Neural cell (in vitro differentiated cells): ENCODE measurements at regions not wholly inside any gene's neighbourhood (a gene's known extent, or its start where the extent isn't known, plus 50 kb on each side); places are given as distances from the start of the nearest gene placed in this dataset.

Experiments used
- H2AFZ ChIP-seq: fragments of 200-600, 300-800 bp; sonication (generic), shearing (Covaris generic); 2 replicates; pipeline ENCODE4 v1.6.0; 2014; ENCODE audit warnings: low read depth, mild to moderate bottlenecking, antibody characterized with exemption, low read length, moderate library complexity
- H3F3A ChIP-seq: fragments of 200-600 bp; shearing (Covaris generic); 2 replicates; pipeline ENCODE4 v1.6.1; 2016; ENCODE audit warnings: mild to moderate bottlenecking, moderate library complexity, mixed read lengths, antibody characterized with exemption, low read length; ENCODE audit not compliant: insufficient read depth, poor library complexity, severe bottlenecking
- H3K27ac ChIP-seq: fragments of 200-600, 300-800 bp; sonication (generic), shearing (Covaris generic); 2 replicates; pipeline ENCODE4 v1.5.1; 2014; ENCODE audit warnings: mild to moderate bottlenecking, low read length, moderate library complexity
- H3K27me3 ChIP-seq: fragments of 300-800, 200-600 bp; sonication (generic), shearing (Covaris generic); 2 replicates; pipeline ENCODE4 v1.6.0; 2014; ENCODE audit warnings: mild to moderate bottlenecking, low read depth, low read length, moderate library complexity; ENCODE audit not compliant: insufficient read depth
- H3K36me3 ChIP-seq: fragments of 300-800, 200-600 bp; sonication (generic), shearing (Covaris generic); 2 replicates; pipeline ENCODE4 v1.5.1; 2014; ENCODE audit warnings: mild to moderate bottlenecking, antibody characterized with exemption, low read length, moderate library complexity; ENCODE audit not compliant: insufficient read depth
- H3K4me2 ChIP-seq: fragments of 300-800, 200-600 bp; sonication (generic), shearing (Covaris generic); 2 replicates; pipeline ENCODE4 v1.6.0; 2014; ENCODE audit warnings: mild to moderate bottlenecking, low read length
- H3K4me3 ChIP-seq: fragments of 300-800, 200-600 bp; sonication (generic), shearing (Covaris generic); 2 replicates; pipeline ENCODE4 v1.5.1; 2014; ENCODE audit warnings: mild to moderate bottlenecking, low read length, moderate library complexity
- H3K79me2 ChIP-seq: fragments of 200-600 bp; shearing (Covaris generic); replicated peaks from 2 replicates; pipeline ENCODE4 v1.6.0; 2014; ENCODE audit warnings: mild to moderate bottlenecking, low read length, moderate library complexity; ENCODE audit not compliant: insufficient read depth
- H3K9ac ChIP-seq: fragments of 300-800, 200-600 bp; sonication (generic), shearing (Covaris generic); 2 replicates; pipeline ENCODE4 v1.6.1; 2016; ENCODE audit warnings: mild to moderate bottlenecking, low read length, mixed read lengths
- H3K9me2 ChIP-seq: fragments of 200-600 bp; shearing (Covaris generic); 2 replicates; pipeline ENCODE4 v1.6.1; 2016; ENCODE audit warnings: mild to moderate bottlenecking, low read length, mixed read lengths; ENCODE audit not compliant: insufficient read depth
- H3K9me3 ChIP-seq: fragments of 200-600, 300-800 bp; sonication (generic), shearing (Covaris generic); 2 replicates; pipeline ENCODE4 v1.6.1; 2016; ENCODE audit warnings: mild to moderate bottlenecking, mixed run types, low read length, moderate library complexity, mixed read lengths
- H4K20me1 ChIP-seq: fragments of 200-600 bp; shearing (Covaris generic); 2 replicates; pipeline ENCODE4 v1.6.1; 2016; ENCODE audit warnings: mild to moderate bottlenecking, mixed run types; ENCODE audit not compliant: insufficient read depth
- CTCF ChIP-seq: fragments of 450-650 bp; IDR thresholded peaks from 2 replicates; pipeline ENCODE4 v1.5.1; 2014; ENCODE audit warnings: antibody characterized with exemption, mild to moderate bottlenecking, moderate library complexity; ENCODE audit not compliant: poor library complexity, severe bottlenecking
- EP300 ChIP-seq: fragments of 450-650 bp; conservative IDR thresholded peaks from 2 replicates; pipeline ENCODE4 v1.6.1; 2014; ENCODE audit warnings: antibody characterized with exemption, mild to moderate bottlenecking, moderate library complexity; ENCODE audit not compliant: poor library complexity, severe bottlenecking
- EZH2 ChIP-seq: fragments of 200-600, 300-800 bp; shearing (Covaris generic), sonication (generic); IDR thresholded peaks from 2 replicates; pipeline ENCODE4 v1.6.1; 2014; ENCODE audit warnings: antibody characterized with exemption, low read length, borderline replicate concordance, mild to moderate bottlenecking; ENCODE audit not compliant: insufficient read depth, poor library complexity, severe bottlenecking
- MXI1 ChIP-seq: fragments of 450-650 bp; conservative IDR thresholded peaks from 2 replicates; pipeline ENCODE4 v1.6.1; 2014; ENCODE audit warnings: antibody characterized with exemption, mild to moderate bottlenecking; ENCODE audit not compliant: poor library complexity, severe bottlenecking
- POLR2AphosphoS5 ChIP-seq: IDR thresholded peaks from 2 replicates; pipeline ENCODE4 v1.6.1; 2012
- RAD21 ChIP-seq: fragments of 450-650 bp; conservative IDR thresholded peaks from 2 replicates; pipeline ENCODE4 v1.6.1; 2014; ENCODE audit warnings: antibody characterized with exemption, mild to moderate bottlenecking, moderate library complexity
- SMC3 ChIP-seq: fragments of 450-650 bp; conservative IDR thresholded peaks from 2 replicates; pipeline ENCODE4 v1.6.1; 2014; ENCODE audit warnings: antibody characterized with exemption, mild to moderate bottlenecking, moderate library complexity; ENCODE audit not compliant: poor library complexity
- TAF1 ChIP-seq: IDR thresholded peaks from 2 replicates; pipeline ENCODE4 v1.6.1; 2012; ENCODE audit warnings: low read depth
- TF ChIP-seq, protein P1 (sequence below): IDR thresholded peaks from 2 replicates; pipeline ENCODE4 v1.6.1; 2012; ENCODE audit warnings: borderline replicate concordance

DNA sequence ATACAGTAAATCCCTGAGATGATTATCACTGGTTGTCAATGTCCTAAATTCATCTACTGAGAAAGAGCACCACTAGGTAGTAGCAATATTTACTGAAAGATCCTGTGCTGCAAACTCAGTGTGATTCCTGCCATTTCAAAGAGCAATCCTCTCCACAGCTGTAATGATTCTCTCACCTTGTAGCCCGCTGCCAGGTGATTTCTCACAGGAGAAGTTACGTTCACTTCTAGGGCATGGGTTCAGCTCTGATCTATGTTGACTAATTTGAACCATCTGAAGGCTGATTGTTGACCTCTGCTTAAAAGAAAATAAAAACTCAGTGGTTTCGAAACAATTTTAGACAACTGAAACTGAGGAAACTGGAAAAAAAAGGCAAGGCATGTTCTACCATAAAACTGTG is 197.0 kb downstream of the FAT4 start:
- no peaks in the 10 kb centered on the region for H3K27me3 ChIP-seq
- TF ChIP-seq, protein P1, sequence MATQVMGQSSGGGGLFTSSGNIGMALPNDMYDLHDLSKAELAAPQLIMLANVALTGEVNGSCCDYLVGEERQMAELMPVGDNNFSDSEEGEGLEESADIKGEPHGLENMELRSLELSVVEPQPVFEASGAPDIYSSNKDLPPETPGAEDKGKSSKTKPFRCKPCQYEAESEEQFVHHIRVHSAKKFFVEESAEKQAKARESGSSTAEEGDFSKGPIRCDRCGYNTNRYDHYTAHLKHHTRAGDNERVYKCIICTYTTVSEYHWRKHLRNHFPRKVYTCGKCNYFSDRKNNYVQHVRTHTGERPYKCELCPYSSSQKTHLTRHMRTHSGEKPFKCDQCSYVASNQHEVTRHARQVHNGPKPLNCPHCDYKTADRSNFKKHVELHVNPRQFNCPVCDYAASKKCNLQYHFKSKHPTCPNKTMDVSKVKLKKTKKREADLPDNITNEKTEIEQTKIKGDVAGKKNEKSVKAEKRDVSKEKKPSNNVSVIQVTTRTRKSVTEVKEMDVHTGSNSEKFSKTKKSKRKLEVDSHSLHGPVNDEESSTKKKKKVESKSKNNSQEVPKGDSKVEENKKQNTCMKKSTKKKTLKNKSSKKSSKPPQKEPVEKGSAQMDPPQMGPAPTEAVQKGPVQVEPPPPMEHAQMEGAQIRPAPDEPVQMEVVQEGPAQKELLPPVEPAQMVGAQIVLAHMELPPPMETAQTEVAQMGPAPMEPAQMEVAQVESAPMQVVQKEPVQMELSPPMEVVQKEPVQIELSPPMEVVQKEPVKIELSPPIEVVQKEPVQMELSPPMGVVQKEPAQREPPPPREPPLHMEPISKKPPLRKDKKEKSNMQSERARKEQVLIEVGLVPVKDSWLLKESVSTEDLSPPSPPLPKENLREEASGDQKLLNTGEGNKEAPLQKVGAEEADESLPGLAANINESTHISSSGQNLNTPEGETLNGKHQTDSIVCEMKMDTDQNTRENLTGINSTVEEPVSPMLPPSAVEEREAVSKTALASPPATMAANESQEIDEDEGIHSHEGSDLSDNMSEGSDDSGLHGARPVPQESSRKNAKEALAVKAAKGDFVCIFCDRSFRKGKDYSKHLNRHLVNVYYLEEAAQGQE = no peak
- TF ChIP-seq RAD21 (no peak), CTCF (no peak), EP300 (no peak), TAF1 (no peak), MXI1 (no peak), POLR2AphosphoS5 (no peak), SMC3 (no peak)
- no peaks in the 10 kb centered on the region for H3F3A ChIP-seq
- no peaks in the 10 kb centered on the region for H3K36me3 ChIP-seq
- no peak overlapping the region for H2AFZ ChIP-seq
- no peak overlapping the region for H3K4me3 ChIP-seq
- no peak overlapping the region for H3K4me2 ChIP-seq
- H3K79me2 ChIP-seq = no peaks in the 10 kb centered on the region
- peaks cover 7% of the 10 kb centered on the region for H3K9me3 ChIP-seq
- no peak overlapping the region for H3K27ac ChIP-seq
- H4K20me1 ChIP-seq = no peaks in the 10 kb centered on the region
- no peak overlapping the region for H3K9ac ChIP-seq
- no peaks in the 10 kb centered on the region for H3K9me2 ChIP-seq

GRCh38 chr4:125515016-125515415 is 200.3 kb downstream of the FAT4 start:
- Histone ChIP-seq H3K27ac (no peak overlapping the region), H4K20me1 (no peaks in the 10 kb centered on the region), H3K79me2 (no peaks in the 10 kb centered on the region), H3K9ac (no peak overlapping the region), H3K27me3 (no peaks in the 10 kb centered on the region), H3K36me3 (no peaks in the 10 kb centered on the region), H3F3A (no peaks in the 10 kb centered on the region), H3K9me3 (peaks cover 7% of the 10 kb centered on the region), H2AFZ (no peak overlapping the region), H3K4me2 (no peak overlapping the region), H3K4me3 (no peak overlapping the region), H3K9me2 (no peaks in the 10 kb centered on the region)
- TF ChIP-seq MXI1 = no peak
- no peak for TF ChIP-seq SMC3
- TF ChIP-seq RAD21 = no peak

GRCh38 chr4:125517831-125518230 is 203.1 kb downstream of the FAT4 start:
- H3K9me2 ChIP-seq = no peaks in the 10 kb centered on the region
- no peaks in the 10 kb centered on the region for H3K27me3 ChIP-seq
- H3K4me3 ChIP-seq = no peak overlapping the region
- H3K4me2 ChIP-seq = no peak overlapping the region
- no peaks in the 10 kb centered on the region for H4K20me1 ChIP-seq
- peaks cover 7% of the 10 kb centered on the region for H3K9me3 ChIP-seq
- H2AFZ ChIP-seq = no peak overlapping the region
- H3K9ac ChIP-seq = no peak overlapping the region
- no peaks in the 10 kb centered on the region for H3F3A ChIP-seq
- TF ChIP-seq SMC3 (no peak), EP300 (no peak), MXI1 (no peak), CTCF (no peak), EZH2 (no peak)
- TF ChIP-seq, protein P1 = no peak
- no peak overlapping the region for H3K27ac ChIP-seq
- no peaks in the 10 kb centered on the region for H3K79me2 ChIP-seq
- no peaks in the 10 kb centered on the region for H3K36me3 ChIP-seq
